ENCODE measurements at regions not wholly inside any gene's neighbourhood (a gene's known extent, or its start where the extent isn't known, plus 50 kb on each side); places are given as distances from the start of the nearest gene placed in this dataset.

GRCh38 chr1:79430437-79430836, 423.9 kb upstream of the ADGRL4 start:
- no peak for DNase-seq (ENCODE audit: low spot score)
- Histone ChIP-seq H3K4me1 (replicated peaks) (no peaks in the 10 kb centered on the region), H3K4me3 (no peak overlapping the region), H3K27ac (no peak overlapping the region), H3K9me3 (no peaks in the 10 kb centered on the region), H3K36me3 (no peaks in the 10 kb centered on the region), H3K27me3 (replicated peaks; ENCODE audit: insufficient read depth) (no peaks in the 10 kb centered on the region)
- WGBS: 79% methylated on average over 11 of the region's 11 CpGs
- intact Hi-C loops (cut with DNase I): no loop called here
- TF ChIP-seq POLR2AphosphoS5 (IDR thresholded peaks at IDR 0.05) (no peak), POLR2A (IDR thresholded peaks at IDR 0.05) (no peak), CTCF (IDR thresholded peaks at IDR 0.05) (no peak)

GRCh38 chr1:79422726-79423125, 416.2 kb upstream of the ADGRL4 start:
- 76% methylated on average over 2 of the region's 2 CpGs for WGBS
- DNase-seq (ENCODE audit: low spot score): no peak
- Histone ChIP-seq H3K4me3 (no peak overlapping the region), H3K36me3 (no peaks in the 10 kb centered on the region), H3K27ac (no peak overlapping the region), H3K4me1 (replicated peaks) (no peaks in the 10 kb centered on the region), H3K27me3 (replicated peaks; ENCODE audit: insufficient read depth) (no peaks in the 10 kb centered on the region), H3K9me3 (no peaks in the 10 kb centered on the region)
- intact Hi-C loops (cut with DNase I): no loop called here
- TF ChIP-seq POLR2A (IDR thresholded peaks at IDR 0.05) (no peak), POLR2AphosphoS5 (IDR thresholded peaks at IDR 0.05) (no peak), CTCF (IDR thresholded peaks at IDR 0.05) (no peak)

- 70% methylated on average over 2 of the region's 2 CpGs for WGBS
Observed at GRCh38 chr1:79398501-79398900, 392.0 kb upstream of the ADGRL4 start.

GRCh38 chr1:79396901-79397300, 390.4 kb upstream of the ADGRL4 start:
- Histone ChIP-seq H3K27me3 (replicated peaks; ENCODE audit: insufficient read depth) (no peaks in the 10 kb centered on the region), H3K27ac (no peak overlapping the region), H3K36me3 (no peaks in the 10 kb centered on the region), H3K9me3 (no peaks in the 10 kb centered on the region), H3K4me1 (replicated peaks) (no peaks in the 10 kb centered on the region), H3K4me3 (no peak overlapping the region)
- 72% methylated on average over 2 of the region's 2 CpGs for WGBS
- TF ChIP-seq POLR2A (IDR thresholded peaks at IDR 0.05) (no peak), CTCF (IDR thresholded peaks at IDR 0.05) (no peak), POLR2AphosphoS5 (IDR thresholded peaks at IDR 0.05) (no peak)
- intact Hi-C loops (cut with DNase I): no loop called here
- DNase-seq (ENCODE audit: low spot score): no peak

More at GRCh38 chr1:79398501-79398900, 392.0 kb upstream of the ADGRL4 start:
- intact Hi-C loops (cut with DNase I): no loop called here
- TF ChIP-seq CTCF (IDR thresholded peaks at IDR 0.05) (no peak), POLR2AphosphoS5 (IDR thresholded peaks at IDR 0.05) (no peak), POLR2A (IDR thresholded peaks at IDR 0.05) (no peak)
- DNase-seq (ENCODE audit: low spot score): no peak
- no peak overlapping the region for H3K27ac ChIP-seq
- H3K27me3 ChIP-seq (replicated peaks; ENCODE audit: insufficient read depth): no peaks in the 10 kb centered on the region
- no peaks in the 10 kb centered on the region for H3K4me1 ChIP-seq (replicated peaks)
- H3K9me3 ChIP-seq: no peaks in the 10 kb centered on the region
- no peak overlapping the region for H3K4me3 ChIP-seq
- no peaks in the 10 kb centered on the region for H3K36me3 ChIP-seq

- H3K27ac ChIP-seq: no peak overlapping the region
- DNase-seq (ENCODE audit: low spot score): no peak
- H3K4me3 ChIP-seq: no peak overlapping the region
- 91% methylated on average over 3 of the region's 3 CpGs for WGBS
- TF ChIP-seq POLR2A (IDR thresholded peaks at IDR 0.05) (no peak), POLR2AphosphoS5 (IDR thresholded peaks at IDR 0.05) (no peak), CTCF (IDR thresholded peaks at IDR 0.05) (no peak)
- H3K9me3 ChIP-seq: no peaks in the 10 kb centered on the region
- H3K36me3 ChIP-seq: no peaks in the 10 kb centered on the region
- H3K4me1 ChIP-seq (replicated peaks): no peaks in the 10 kb centered on the region
- intact Hi-C loops (cut with DNase I): no loop called here
- no peaks in the 10 kb centered on the region for H3K27me3 ChIP-seq (replicated peaks; ENCODE audit: insufficient read depth)
Observed at GRCh38 chr1:79388694-79389361, 382.3 kb upstream of the ADGRL4 start.

Data from prostate gland (tissue), 2 donors.